Heart right ventricle (tissue), 16 donors: ENCODE measurements at regions not wholly inside any gene's neighbourhood (a gene's known extent, or its start where the extent isn't known, plus 50 kb on each side); places are given as distances from the start of the nearest gene placed in this dataset.
A peak's percentile ranks its signal among the peaks of the same experiment; 100 is the strongest.

Experiments
- ATAC-seq, 8 donors: fragments of 200-7000 bp; cut with Tn5 transposase; one replicate each; pipeline ENCODE4 v1.9.1; 2020; ENCODE audit warnings: mild to moderate bottlenecking in 8 of 8, moderate library complexity in 8 of 8, moderate number of reproducible peaks in 1 of 8
- DNase-seq, 2 donors: peaks; one replicate each; pipeline ENCODE4 v3.0.0-alpha.2; 2020
- H3K27ac ChIP-seq, 10 donors: fragments of 200-600 bp; sonication (generic) in 2 of 10; one replicate each; pipeline versions ENCODE4 v1.5.0 to v1.8.0; 2020 to 2022; ENCODE audit warnings: mild to moderate bottlenecking in 3 of 10
- H3K27me3 ChIP-seq, 7 donors: fragments of 200-600 bp; one replicate each; pipeline ENCODE4 v1.8.0; 2021 to 2022; ENCODE audit warnings: mild to moderate bottlenecking in 2 of 7
- H3K36me3 ChIP-seq, 9 donors: fragments of 200-600 bp; sonication (generic) in 1 of 9; one replicate each; pipeline versions ENCODE4 v1.5.0 to v1.8.0; 2020 to 2022; ENCODE audit warnings: mild to moderate bottlenecking in 2 of 9
- H3K4me1 ChIP-seq, 9 donors: fragments of 200-600 bp; sonication (generic) in 1 of 9; one replicate each; pipeline versions ENCODE4 v1.5.0 to v1.8.0; 2020 to 2022; ENCODE audit warnings: mild to moderate bottlenecking in 4 of 9
- H3K4me3 ChIP-seq, 10 donors: fragments of 200-600 bp; sonication (generic) in 2 of 10; one replicate each; pipeline versions ENCODE4 v1.5.0 to v1.8.0; 2020 to 2022; ENCODE audit warnings: mild to moderate bottlenecking in 7 of 10, moderate library complexity in 2 of 10
- H3K9me3 ChIP-seq, 11 donors: fragments of 200-600 bp in 10 of 11; sonication (generic) in 2 of 11; one replicate each; pipeline versions ENCODE4 v1.5.0 to v1.8.0; 2013 to 2022; ENCODE audit warnings: mild to moderate bottlenecking in 2 of 11, control low read depth in 1 of 11, moderate library complexity in 1 of 11
- WGBS, 2 donors: extraction: QIAGEN DNeasy Blood & Tissue Kit; methylation state at CpG; one replicate each; pipeline ENCODE4 v1.1.7; 2013; ENCODE audit warnings: inconsistent platforms in 1 of 2; 5-methylcytosine and 5-hydroxymethylcytosine counted together
- intact Hi-C, 10 donors: fragments of 100-400 bp; cut with DNase I; formaldehyde crosslinking; loops; one replicate each; pipeline versions ENCODE4 v1.11.1 to v1.14.2; 2022
- TF ChIP-seq, protein P1 (sequence below), 9 donors: fragments of 200-600 bp; sonication (generic) in 2 of 9; IDR thresholded peaks; one replicate each; pipeline versions ENCODE4 v1.5.0 to v1.8.0; 2021 to 2022; ENCODE audit warnings: antibody characterized with exemption in 9 of 9, mild to moderate bottlenecking in 5 of 9, moderate library complexity in 1 of 9
- donor health status: Arrhythmogenic right ventricular cardiomyopathy.
- donor health status: ischemic (EF 13 %, LVEDD 7.1; RV severe dilation, severe dysfunction).
- donor health status: healthy with polysubstance abuse.
- donor health status: DM: no; HTN: yes; CAD: no.
- donor health status: DM: no; HTN: no; CAD: no.
- donor health status: ischemic (EF 25% LVEDD 6.9; RV normal size, moderate dysfunction).
- donor health status: ischemic (EF 25% LVEDD 5.7; RV mildly dilated, moderate dysfunction).
- donor health status: healthy.
- donor health status: DM: yes; HTN: yes; CAD: no.
- donor health status: Ischemic cardiomyopathy.
- donor health status: ischemic (EF 35%, LVEDD 5.7; RV mildly dilated, moderate dysfunction).
- donor health status: nonischemic (EF 11% LVEDD 7.7; RV severe dilation, severe dysfunction).
- donor health status: DM: yes; HTN: yes; CAD: no.
- donor health status: PGD.
- donor health status: ischemic (EF 29% LVEDD 5.4; RV normal size, mild dysfunction).
- donor health status: nonischemic (EF 23%, LVEDD 6.1; RV moderate dilation, normal function).

DNA sequence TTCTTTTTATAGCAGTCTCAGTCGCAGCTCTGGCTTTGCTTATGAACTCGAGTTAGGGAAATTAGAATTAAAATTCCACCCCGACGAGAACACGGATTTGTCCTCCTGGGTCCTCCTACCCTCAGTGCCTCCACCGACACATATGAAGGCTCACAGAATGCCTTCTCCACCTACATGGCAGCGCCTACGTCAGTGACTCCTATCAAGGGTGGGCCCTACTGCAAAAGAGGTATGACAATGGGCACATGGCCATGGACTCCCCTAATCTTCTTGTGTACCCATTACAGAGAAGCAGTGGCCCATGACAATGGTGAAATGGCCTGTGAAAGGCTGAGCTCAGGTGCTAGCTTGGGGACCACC lies 173.0 kb upstream of the TLE3 start:
- TF ChIP-seq, protein P1, sequence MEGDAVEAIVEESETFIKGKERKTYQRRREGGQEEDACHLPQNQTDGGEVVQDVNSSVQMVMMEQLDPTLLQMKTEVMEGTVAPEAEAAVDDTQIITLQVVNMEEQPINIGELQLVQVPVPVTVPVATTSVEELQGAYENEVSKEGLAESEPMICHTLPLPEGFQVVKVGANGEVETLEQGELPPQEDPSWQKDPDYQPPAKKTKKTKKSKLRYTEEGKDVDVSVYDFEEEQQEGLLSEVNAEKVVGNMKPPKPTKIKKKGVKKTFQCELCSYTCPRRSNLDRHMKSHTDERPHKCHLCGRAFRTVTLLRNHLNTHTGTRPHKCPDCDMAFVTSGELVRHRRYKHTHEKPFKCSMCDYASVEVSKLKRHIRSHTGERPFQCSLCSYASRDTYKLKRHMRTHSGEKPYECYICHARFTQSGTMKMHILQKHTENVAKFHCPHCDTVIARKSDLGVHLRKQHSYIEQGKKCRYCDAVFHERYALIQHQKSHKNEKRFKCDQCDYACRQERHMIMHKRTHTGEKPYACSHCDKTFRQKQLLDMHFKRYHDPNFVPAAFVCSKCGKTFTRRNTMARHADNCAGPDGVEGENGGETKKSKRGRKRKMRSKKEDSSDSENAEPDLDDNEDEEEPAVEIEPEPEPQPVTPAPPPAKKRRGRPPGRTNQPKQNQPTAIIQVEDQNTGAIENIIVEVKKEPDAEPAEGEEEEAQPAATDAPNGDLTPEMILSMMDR (IDR thresholded peaks at IDR 0.05): no peak
- ATAC-seq: no peak
- no peaks in the 10 kb centered on the region for H3K9me3 ChIP-seq
- peaks cover 11 to 66% (median 54%) of the 10 kb centered on the region in 9 donors for H3K4me1 ChIP-seq
- DNase-seq: no peak
- H3K27me3 ChIP-seq: no peaks in the 10 kb centered on the region
- intact Hi-C loops: loop anchor here in 2 of 10 donors (5.0 to 10.0 kb wide), 4 partner anchors 42 to 246 kb away; partner anchors contain the start of gene TLE3 (in 1 of the 2)
- no peaks in the 10 kb centered on the region for H3K36me3 ChIP-seq
- no peak overlapping the region for H3K4me3 ChIP-seq
- H3K27ac ChIP-seq: peak overlapping the region in 4 of 10 donors; percentile 31 to 71 (median 63)
- 41 to 45% methylated on average over 8 of the region's 8 CpGs for WGBS, 2 donors

DNA sequence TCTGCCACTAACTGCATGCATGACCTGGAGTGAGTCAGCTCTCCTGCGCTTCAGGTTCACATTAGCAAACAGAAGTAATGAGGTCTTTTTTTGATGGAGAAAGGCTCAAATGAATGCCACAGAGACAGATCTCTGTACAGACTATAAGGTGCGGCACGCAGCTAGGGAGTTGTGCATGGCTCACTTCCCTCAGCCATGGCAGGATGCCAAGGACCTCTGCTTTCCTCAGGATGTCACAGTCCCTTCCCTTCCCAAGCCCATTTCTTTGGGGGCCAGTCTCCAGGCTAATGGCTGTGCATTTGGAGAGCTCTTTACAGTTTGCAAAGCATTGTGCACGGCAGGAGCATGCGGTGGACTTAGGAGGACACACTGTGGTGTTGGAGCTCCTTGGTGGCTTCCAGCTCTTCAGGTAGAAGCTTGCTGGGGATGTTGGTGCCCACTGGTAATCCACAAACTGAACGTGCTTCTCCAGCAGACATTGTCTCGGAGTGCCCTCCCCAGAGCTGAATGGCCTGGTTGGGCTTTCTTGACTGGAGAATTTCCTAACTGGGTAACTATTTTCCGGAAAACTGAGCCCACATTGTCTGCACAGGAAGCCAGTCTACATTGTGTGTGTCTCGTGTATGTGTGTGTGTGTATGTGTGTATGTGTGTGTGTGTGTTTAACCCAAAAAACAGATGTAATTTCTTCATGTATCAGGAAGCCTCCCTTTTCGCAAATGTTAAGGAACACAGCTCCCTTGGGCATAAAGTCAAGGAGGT lies 172.5 kb upstream of the TLE3 start:
- 46 to 56% methylated on average over 10 of the region's 10 CpGs for WGBS, 2 donors
- no peaks in the 10 kb centered on the region for H3K9me3 ChIP-seq
- H3K4me3 ChIP-seq: no peak overlapping the region
- peak overlapping the region in 6 of 10 donors; percentile 9 to 71 (median 54) for H3K27ac ChIP-seq
- peak; percentile 33 to 83 (median 58) for ATAC-seq
- peaks cover 11 to 71% (median 60%) of the 10 kb centered on the region in 9 donors for H3K4me1 ChIP-seq
- peak; percentile 47 to 74 for DNase-seq
- no peaks in the 10 kb centered on the region for H3K36me3 ChIP-seq
- H3K27me3 ChIP-seq: no peaks in the 10 kb centered on the region
- intact Hi-C loops: loop anchor here in 7 of 10 donors (5.0 to 10.0 kb wide), 8 partner anchors 42 to 245 kb away; partner anchors contain the start of gene TLE3 (in 3 of the 7)
- TF ChIP-seq, protein P1 (IDR thresholded peaks at IDR 0.05): peak in 1 of 9 donors; percentile 22

DNA sequence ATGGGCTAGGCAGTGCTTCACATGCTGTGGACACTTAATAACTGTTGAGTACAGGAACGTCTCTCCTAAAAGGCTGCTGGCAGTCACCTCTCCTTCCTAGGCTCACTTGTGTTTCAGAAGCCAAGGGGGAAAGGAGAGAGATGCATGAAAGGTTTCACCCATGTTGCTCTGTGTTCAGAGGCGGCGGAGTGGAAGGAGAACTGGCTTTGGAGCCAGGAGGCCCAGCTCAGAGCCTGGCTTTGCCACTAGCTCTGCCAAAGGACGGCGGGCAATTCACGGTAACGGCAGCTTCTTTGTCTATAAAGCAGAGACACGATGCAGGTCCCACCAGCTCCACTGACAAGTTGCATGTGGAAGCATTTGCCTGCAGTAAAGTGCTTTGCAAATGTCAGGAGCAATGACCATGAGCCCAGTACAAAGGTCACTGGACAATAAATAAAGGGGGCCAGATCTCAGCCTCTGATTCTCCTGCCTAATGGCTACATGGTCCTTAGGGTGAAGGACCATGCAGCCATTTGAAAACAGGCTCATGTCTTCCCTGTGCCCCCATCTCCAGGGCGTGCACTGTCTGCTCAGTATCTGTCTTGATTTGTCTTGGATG lies 171.7 kb upstream of the TLE3 start:
- H3K4me1 ChIP-seq: peaks cover 17 to 79% (median 67%) of the 10 kb centered on the region in 9 donors
- H3K4me3 ChIP-seq: no peak overlapping the region
- peak overlapping the region in 3 of 10 donors; percentile 45 to 57 (median 53) for H3K27ac ChIP-seq
- H3K27me3 ChIP-seq: no peaks in the 10 kb centered on the region
- no peak for DNase-seq
- no peaks in the 10 kb centered on the region for H3K36me3 ChIP-seq
- 86 to 91% methylated on average over 9 of the region's 9 CpGs for WGBS, 2 donors
- no peaks in the 10 kb centered on the region for H3K9me3 ChIP-seq
- TF ChIP-seq, protein P1 (IDR thresholded peaks at IDR 0.05): no peak
- ATAC-seq: no peak
- intact Hi-C loops: loop anchor here in 6 of 10 donors (5.0 to 10.0 kb wide), 4 partner anchors 155 to 177 kb away; partner anchors contain the start of gene TLE3 (in 2 of the 6)

DNA sequence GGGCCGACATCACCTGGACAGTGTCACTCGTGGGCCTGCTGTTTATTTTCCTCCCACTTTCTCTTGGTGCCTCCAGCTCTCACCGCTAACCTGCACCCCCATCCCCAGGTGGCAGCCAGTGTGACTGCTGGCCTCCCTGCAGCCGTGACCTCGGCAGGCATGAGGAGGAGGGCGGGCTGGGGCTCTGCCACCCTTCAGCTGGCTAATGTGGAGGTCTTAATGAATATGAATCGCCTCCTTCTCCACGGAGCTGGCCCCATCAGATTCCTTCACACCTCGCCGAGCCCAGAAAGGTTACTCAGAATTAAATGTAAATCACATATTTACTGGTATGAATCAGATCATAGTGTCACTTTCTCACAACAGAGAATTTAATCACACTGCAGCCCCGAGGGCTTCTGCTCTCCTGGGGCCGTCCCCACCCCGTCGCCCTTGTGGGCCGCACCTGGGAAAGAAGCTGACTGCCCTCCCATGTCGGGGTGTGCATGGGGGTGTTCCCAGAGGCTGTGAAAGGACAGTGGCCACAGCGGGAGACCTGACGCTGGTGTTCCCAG lies 171.1 kb upstream of the TLE3 start:
- no peaks in the 10 kb centered on the region for H3K9me3 ChIP-seq
- H3K4me1 ChIP-seq: peaks cover 23 to 85% (median 74%) of the 10 kb centered on the region in 9 donors
- intact Hi-C loops: loop anchor here in 6 of 10 donors (5.0 to 10.0 kb wide), 4 partner anchors 154 to 176 kb away; partner anchors contain the start of gene TLE3 (in 2 of the 6)
- DNase-seq (no peak), ATAC-seq (no peak)
- no peaks in the 10 kb centered on the region for H3K36me3 ChIP-seq
- H3K4me3 ChIP-seq: no peak overlapping the region
- 86 to 88% methylated on average over 18 of the region's 18 CpGs for WGBS, 2 donors
- H3K27ac ChIP-seq: no peak overlapping the region
- TF ChIP-seq, protein P1 (IDR thresholded peaks at IDR 0.05): no peak
- H3K27me3 ChIP-seq: no peaks in the 10 kb centered on the region
